ENCODE measurements at regions not wholly inside any gene's neighbourhood (a gene's known extent, or its start where the extent isn't known, plus 50 kb on each side); places are given as distances from the start of the nearest gene placed in this dataset.

DNA sequence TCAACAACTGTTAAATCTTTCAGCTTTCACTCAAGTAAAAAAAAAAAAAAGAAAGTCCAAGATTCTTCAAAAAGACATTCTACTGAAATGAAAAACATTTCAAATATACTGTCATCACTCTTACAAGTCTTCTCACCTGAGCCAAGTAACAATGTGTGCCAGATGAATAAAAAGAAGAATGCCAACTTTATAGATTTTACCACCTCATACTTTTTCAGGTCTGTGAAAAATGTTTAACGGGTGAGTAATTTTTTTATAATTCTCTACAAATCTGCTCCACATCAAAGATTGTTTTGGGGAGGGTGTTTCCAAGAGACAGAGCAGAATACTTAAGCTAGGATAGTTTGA lies 181.0 kb upstream of the BMP4 start:
- no peaks in the 10 kb centered on the region for H3K36me3 ChIP-seq (ENCODE audit: control insufficient read depth, insufficient read depth, low read length)
- no peaks in the 10 kb centered on the region for H3K9me3 ChIP-seq (ENCODE audit: control insufficient read depth, insufficient read depth, low read length)
- no peak overlapping the region for H2AK5ac ChIP-seq (ENCODE audit: low read depth, low read length)
- H2AFZ ChIP-seq (replicated peaks; ENCODE audit: low read length, poor library complexity) = no peak overlapping the region
- no peak overlapping the region for H4K91ac ChIP-seq (ENCODE audit: insufficient read depth, low read depth, low read length)
- no peak for DNase-seq
- H2BK20ac ChIP-seq (ENCODE audit: low read depth, low read length) = no peak overlapping the region
- H3K4me3 ChIP-seq (ENCODE audit: insufficient read depth, low read depth, low read length) = no peak overlapping the region
- H3K9me1 ChIP-seq (ENCODE audit: insufficient read depth, low read length) = no peaks in the 10 kb centered on the region
- no peaks in the 10 kb centered on the region for H3K79me1 ChIP-seq (ENCODE audit: low read depth in 1 of 2, low read length in 2 of 2)
- no peak overlapping the region for H3K9ac ChIP-seq (ENCODE audit: low read depth, low read length)
- peaks cover 2% of the 10 kb centered on the region; the same call in 1 of the 2 replicates for H3K4me1 ChIP-seq (ENCODE audit: control insufficient read depth, insufficient read depth, low read length)
- POLR2A ChIA-PET (ENCODE audit: unreplicated experiment) = interaction anchor here (0.6 kb wide), 1 partner anchor 371 kb away, joined by 12 read pairs; no protein-coding TSS in a partner anchor
- no peak overlapping the region for H4K5ac ChIP-seq (ENCODE audit: low read depth, low read length)
- no peak overlapping the region for H3K18ac ChIP-seq (ENCODE audit: low read depth, low read length)
- H3K4me2 ChIP-seq (ENCODE audit: low read depth, low read length) = no peak overlapping the region
- dilution Hi-C loops (cut with HindIII; ENCODE audit: low sequenced_read_pairs, unreplicated experiment) = no loop called here
- H2BK5ac ChIP-seq (ENCODE audit: low read depth, low read length, poor library complexity, severe bottlenecking) = no peak overlapping the region
- no peaks in the 10 kb centered on the region; the same call in 1 of the 2 replicates for H3K27me3 ChIP-seq (ENCODE audit: control insufficient read depth, insufficient read depth, low read length)
- ATAC-seq (ENCODE audit: low read depth) = no peak
- CTCF ChIA-PET = no interaction called here
- no CpG with 5 or more reads among the region's 1 CpG for WGBS, 2 experiments (ENCODE audit: extremely low coverage in 2 of 2, insufficient read length in 1 of 2)
- H2AK9ac ChIP-seq (replicated peaks; ENCODE audit: low read depth, low read length, poor library complexity) = no peak overlapping the region
- H3K23ac ChIP-seq (ENCODE audit: low read depth, low read length) = no peak overlapping the region
- intact Hi-C loops (cut with micrococcal nuclease) = no loop called here
- in situ Hi-C loops (cut with MboI; ENCODE audit: low sequenced_read_pairs) = no loop called here
- H3K14ac ChIP-seq (replicated peaks; ENCODE audit: low read depth, low read length) = no peak overlapping the region
- no peak for TF ChIP-seq RCOR1 (IDR thresholded peaks at IDR 0.05; ENCODE audit: insufficient replicate concordance, low read length)
- no peak for TF ChIP-seq BHLHE40 (IDR thresholded peaks at IDR 0.05; ENCODE audit: low read depth, low read length)
- TF ChIP-seq CHD1 (IDR thresholded peaks at IDR 0.05; ENCODE audit: low read depth, low read length) = no peak
- TF ChIP-seq RAD21 (IDR thresholded peaks at IDR 0.05; ENCODE audit: low read length) = no peak
- no peak for TF ChIP-seq MXI1 (IDR thresholded peaks at IDR 0.05; ENCODE audit: borderline replicate concordance, low read depth, low read length)
- no peak for TF ChIP-seq MAZ (IDR thresholded peaks at IDR 0.05; ENCODE audit: borderline replicate concordance, low read depth, low read length)
- TF ChIP-seq CEBPB (IDR thresholded peaks at IDR 0.05; ENCODE audit: low read depth, low read length) = no peak
- no peak for TF ChIP-seq MAFK (IDR thresholded peaks at IDR 0.05; ENCODE audit: low read depth, low read length)
- TF ChIP-seq RFX5 (IDR thresholded peaks at IDR 0.05; ENCODE audit: low read depth, low read length) = no peak
- no peak for TF ChIP-seq NFE2L2 (IDR thresholded peaks at IDR 0.05; ENCODE audit: low read depth, low read length)
- no peak for TF ChIP-seq POLR2A (IDR thresholded peaks at IDR 0.05; ENCODE audit: low read depth, low read length)
- no peak for TF ChIP-seq FOS (IDR thresholded peaks at IDR 0.05; ENCODE audit: low read depth, low read length)
- TF ChIP-seq, protein P1, sequence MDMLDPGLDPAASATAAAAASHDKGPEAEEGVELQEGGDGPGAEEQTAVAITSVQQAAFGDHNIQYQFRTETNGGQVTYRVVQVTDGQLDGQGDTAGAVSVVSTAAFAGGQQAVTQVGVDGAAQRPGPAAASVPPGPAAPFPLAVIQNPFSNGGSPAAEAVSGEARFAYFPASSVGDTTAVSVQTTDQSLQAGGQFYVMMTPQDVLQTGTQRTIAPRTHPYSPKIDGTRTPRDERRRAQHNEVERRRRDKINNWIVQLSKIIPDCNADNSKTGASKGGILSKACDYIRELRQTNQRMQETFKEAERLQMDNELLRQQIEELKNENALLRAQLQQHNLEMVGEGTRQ (IDR thresholded peaks at IDR 0.05; ENCODE audit: low read depth, low read length) = no peak
- TF ChIP-seq, protein P2, sequence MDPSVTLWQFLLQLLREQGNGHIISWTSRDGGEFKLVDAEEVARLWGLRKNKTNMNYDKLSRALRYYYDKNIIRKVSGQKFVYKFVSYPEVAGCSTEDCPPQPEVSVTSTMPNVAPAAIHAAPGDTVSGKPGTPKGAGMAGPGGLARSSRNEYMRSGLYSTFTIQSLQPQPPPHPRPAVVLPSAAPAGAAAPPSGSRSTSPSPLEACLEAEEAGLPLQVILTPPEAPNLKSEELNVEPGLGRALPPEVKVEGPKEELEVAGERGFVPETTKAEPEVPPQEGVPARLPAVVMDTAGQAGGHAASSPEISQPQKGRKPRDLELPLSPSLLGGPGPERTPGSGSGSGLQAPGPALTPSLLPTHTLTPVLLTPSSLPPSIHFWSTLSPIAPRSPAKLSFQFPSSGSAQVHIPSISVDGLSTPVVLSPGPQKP (IDR thresholded peaks at IDR 0.05; ENCODE audit: borderline replicate concordance, low read depth, low read length) = no peak
- TF ChIP-seq, protein P3, sequence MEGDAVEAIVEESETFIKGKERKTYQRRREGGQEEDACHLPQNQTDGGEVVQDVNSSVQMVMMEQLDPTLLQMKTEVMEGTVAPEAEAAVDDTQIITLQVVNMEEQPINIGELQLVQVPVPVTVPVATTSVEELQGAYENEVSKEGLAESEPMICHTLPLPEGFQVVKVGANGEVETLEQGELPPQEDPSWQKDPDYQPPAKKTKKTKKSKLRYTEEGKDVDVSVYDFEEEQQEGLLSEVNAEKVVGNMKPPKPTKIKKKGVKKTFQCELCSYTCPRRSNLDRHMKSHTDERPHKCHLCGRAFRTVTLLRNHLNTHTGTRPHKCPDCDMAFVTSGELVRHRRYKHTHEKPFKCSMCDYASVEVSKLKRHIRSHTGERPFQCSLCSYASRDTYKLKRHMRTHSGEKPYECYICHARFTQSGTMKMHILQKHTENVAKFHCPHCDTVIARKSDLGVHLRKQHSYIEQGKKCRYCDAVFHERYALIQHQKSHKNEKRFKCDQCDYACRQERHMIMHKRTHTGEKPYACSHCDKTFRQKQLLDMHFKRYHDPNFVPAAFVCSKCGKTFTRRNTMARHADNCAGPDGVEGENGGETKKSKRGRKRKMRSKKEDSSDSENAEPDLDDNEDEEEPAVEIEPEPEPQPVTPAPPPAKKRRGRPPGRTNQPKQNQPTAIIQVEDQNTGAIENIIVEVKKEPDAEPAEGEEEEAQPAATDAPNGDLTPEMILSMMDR (conservative IDR thresholded peaks at IDR 0.05; ENCODE audit: low read depth, low read length) = no peak
- no peak overlapping the region for H2BK120ac ChIP-seq (ENCODE audit: low read depth, low read length)
- H4K20me1 ChIP-seq (ENCODE audit: insufficient read depth, low read length) = no peaks in the 10 kb centered on the region
- H3K56ac ChIP-seq (ENCODE audit: extremely low read depth, insufficient read depth, low read length) = no peak overlapping the region
- H3K4ac ChIP-seq (ENCODE audit: low read depth, low read length) = no peak overlapping the region
- no peak overlapping the region for H2BK15ac ChIP-seq (ENCODE audit: low read depth, low read length)
- no TSS peak for BruUV-seq (replicated peaks)
- H4K8ac ChIP-seq (ENCODE audit: low read depth in 2 of 2, low read length in 2 of 2) = no peak overlapping the region
- no peak overlapping the region for H3K27ac ChIP-seq (ENCODE audit: insufficient read depth, low read length)
